NCI-H748 (cell line): ENCODE measurements at regions not wholly inside any gene's neighbourhood (a gene's known extent, or its start where the extent isn't known, plus 50 kb on each side); places are given as distances from the start of the nearest gene placed in this dataset.
"Not testable (repeated sequence)": the region's sequence is repeated elsewhere in the genome, so short reads cannot be mapped to it uniquely, and the experiment has no call there.

Experiments used
- DNase-seq: peaks from one replicate; lab custom pipeline; 2025; ENCODE audit not compliant: unreplicated experiment; lab: John Stamatoyannopoulos, UW

DNA sequence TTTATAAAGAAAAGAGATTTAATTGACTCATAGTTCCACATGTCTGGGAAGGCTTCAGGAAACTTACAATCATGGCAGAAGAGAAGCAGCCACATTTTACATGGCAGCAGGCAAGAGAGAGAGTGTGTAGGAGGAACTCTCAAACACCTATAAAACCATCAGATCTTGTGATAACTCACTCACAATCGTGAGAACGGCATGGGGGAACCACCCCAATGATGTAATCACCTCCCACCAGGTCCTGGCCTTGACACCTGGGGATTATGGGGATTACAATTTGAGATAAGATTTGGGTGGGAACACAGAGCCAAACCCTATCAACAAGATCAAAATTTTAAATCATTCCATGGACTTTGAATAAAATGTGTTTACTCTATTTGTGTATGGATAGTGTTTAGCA is 575.6 kb downstream of the ADCYAP1 start:
- DNase-seq, result peak; percentile 32

DNA sequence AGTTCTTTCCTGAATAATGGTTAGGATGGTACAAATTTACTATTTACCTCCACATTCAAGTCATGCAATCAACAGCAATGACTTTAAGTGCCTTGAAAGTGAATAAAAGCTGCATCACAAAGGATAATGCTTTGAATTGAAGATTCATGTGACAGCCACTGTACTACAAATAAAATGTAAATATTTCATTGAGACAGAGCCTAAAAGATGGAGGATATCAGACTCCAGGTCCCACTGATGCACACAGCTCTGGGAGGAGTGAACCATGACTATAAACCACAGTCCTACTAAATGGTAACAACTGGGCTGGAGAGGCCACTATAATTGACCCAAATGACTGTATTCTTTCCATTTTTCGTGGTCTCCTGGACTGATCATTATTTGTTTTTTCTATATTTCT is 576.9 kb downstream of the ADCYAP1 start:
- no peak for DNase-seq

DNA sequence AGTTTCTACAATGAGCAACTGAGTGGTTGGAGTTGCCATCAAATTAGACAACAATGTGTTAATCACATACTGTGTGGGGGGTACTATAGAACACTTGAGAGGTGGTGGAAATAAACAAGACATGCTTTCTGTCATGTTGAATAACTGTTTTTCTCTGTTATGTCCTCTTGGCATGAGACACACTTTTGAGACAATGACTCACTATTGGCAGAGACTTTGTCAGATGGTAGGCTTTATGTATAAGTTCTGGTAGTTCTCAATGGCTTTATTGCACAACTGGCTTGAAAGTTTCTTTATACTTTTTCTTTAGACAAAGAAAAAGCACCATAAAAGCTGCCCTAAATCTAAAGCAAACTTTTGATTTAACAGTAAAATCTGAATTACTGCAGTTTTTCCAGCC is 578.7 kb downstream of the ADCYAP1 start:
- no peak for DNase-seq

DNA sequence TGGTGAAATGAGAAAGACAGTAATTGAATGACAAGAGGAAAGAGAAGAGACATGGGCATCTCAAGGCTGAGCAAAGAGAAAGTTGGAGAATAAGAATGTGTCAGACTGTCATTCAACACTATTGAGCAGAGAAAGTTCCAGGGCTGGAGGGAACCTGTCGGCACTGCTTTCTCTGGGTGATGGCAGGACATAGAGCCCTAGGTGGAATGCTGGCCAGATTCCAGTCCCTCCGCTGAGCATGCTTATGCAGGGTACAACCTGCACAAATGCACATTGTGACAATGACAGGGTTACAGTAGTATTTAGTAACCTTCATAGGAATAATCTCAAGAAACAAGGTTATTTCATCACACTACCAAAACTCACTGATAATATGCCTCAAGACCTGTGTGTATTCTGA is 582.8 kb downstream of the ADCYAP1 start:
- no peak for DNase-seq

DNA sequence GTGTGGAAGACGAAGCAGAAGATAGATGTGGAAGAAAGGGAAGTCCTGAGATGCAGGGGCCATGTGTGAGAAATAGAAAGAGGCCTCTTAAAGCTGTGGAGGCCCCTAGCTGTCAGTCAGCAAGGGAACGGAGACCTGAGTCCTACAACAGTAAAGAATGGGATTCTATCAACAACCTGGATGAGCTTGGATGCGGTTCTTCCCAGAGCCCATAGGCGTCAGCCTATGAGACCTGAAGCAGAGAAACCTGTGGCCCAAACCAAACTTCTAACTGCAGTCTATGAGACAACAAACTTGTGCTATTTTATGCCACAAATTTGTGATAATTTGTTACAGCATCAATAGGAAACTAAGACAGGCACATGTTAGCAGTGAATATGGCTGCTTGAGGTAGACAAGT is 583.7 kb downstream of the ADCYAP1 start:
- no peak for DNase-seq

DNA sequence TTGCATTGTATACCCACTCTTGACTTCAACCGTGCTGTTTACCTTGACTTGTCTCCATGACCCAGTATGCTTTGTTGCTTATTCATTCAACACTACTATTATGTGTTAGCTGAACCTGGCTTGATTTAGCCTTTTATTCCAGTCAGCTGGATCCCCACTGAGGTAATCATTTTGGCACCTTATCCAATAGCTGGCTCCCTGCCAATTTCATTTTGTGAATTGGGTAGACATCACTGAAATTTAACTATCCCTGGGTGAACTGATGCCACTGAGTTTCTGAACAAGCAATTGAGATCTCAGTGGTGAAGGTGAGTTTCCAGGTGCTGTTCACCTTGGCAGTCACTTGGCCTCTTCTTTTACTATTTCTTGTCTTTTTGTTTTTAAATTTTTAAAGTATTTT is 584.3 kb downstream of the ADCYAP1 start:
- peak; percentile 97 for DNase-seq

DNA sequence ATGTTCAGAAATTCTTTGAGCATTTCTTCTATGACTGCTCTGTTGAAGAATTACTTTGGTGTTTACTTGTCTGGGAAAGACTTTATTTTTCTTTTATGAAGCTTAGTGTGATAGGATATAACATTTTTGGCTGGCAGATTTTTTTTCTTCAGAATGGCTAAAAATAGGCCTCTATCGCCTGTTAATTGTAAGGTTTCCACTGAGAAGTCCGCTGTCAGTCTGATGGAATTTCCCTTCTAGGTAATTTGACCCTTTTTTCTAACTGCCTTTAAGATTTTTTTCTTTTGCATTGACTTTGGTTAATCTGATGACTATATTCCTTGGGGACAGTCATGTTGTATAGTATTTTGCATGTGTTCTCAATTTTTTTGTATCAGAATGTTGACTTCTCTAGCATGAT is 590.7 kb downstream of the ADCYAP1 start:
- DNase-seq, result no peak

DNA sequence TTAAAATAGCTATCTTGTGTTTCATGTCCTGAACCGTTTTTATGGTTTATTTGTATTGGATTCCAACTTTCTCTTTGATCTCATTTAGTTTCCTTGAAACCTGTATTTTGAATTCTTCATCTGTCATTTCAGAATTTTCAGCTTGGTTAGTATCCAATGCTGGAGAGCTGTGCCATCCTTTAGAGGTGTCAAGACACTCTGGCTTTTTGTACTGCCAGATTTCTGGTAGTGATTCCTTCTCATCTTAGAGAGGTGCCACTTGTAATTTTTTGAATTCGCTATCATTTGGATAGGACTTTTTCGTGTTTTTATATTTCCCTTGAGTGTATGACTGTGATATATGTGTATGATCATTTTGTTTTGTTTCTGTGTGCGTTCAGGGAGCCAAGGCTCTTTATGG is 591.4 kb downstream of the ADCYAP1 start:
- DNase-seq, result no peak

DNA sequence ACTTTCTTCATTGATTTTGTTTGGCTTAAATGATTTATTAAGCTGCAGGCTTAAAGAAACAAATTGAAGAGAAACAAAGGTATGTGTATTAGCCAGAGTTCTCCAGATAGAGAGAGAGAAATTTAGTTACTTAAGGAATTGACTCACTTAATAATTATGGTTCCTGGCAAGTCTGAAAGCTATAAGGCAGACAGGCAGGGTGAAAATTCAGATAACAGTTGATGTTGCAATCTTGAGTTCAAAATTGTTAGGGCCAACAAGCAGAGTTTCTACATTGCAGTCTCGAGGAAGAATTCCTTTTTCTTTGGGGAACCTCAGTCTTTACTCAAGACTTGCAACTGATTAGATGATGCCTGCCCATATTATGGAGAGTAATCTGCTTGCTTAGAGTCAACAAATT is 593.5 kb downstream of the ADCYAP1 start:
- no peak for DNase-seq

DNA sequence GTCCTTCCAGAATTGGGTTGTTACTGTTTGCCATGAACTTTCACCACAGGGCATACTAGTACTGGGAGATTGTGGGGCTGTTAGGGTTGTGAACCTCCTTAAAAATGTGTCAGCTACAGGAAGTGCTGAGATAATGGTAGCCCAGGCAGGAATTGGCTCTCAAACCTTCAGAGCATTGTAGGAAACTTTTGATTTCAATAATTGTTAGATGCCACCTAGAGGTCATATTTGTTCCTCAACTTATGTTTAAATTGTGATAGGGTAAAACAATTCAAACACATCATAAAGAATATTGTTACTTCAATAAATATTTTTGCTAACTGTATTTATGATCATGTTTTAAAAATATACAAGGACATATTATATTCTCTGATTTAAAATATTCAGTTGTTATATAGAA is 594.6 kb downstream of the ADCYAP1 start:
- peak; percentile 42 for DNase-seq

DNA sequence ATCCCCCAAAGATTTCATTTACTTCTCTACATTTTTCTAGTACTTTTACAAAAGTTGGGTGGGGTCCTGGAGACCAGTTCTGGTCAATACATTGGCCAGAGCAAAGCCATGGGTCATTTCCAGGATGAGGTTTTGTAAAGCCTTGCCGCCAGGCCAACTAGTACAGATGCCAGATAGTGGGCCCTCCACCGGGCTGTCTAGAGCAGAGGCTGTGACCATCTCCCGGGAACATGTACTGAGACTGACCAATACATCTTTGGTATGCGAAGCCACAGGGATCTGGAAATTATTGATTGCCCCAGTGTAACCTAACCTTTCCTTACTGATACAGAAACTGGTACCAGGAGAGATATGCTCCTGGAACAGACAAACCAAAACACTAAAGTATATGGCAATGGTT is 599.2 kb downstream of the ADCYAP1 start:
- no peak for DNase-seq

DNA sequence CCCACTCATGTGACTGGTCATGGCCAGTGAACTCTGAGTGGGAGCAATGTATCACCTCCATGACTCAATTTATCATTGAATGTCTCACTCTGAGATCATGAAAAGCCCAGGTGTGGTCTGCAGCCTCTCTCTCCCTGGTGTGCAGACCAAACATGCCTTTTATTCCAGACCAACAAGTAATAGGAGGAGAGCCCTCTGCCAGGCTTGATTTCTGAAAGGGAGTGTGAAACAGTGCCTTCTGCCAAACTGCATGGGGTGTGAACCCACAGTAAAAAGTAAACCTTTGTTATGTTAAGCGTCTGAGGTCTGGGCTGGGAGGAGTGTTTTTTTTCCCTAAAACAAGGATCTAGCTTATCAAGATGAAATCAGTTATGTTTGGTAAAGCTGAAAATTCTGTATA is 601.2 kb downstream of the ADCYAP1 start:
- peak; percentile 46 for DNase-seq

DNA sequence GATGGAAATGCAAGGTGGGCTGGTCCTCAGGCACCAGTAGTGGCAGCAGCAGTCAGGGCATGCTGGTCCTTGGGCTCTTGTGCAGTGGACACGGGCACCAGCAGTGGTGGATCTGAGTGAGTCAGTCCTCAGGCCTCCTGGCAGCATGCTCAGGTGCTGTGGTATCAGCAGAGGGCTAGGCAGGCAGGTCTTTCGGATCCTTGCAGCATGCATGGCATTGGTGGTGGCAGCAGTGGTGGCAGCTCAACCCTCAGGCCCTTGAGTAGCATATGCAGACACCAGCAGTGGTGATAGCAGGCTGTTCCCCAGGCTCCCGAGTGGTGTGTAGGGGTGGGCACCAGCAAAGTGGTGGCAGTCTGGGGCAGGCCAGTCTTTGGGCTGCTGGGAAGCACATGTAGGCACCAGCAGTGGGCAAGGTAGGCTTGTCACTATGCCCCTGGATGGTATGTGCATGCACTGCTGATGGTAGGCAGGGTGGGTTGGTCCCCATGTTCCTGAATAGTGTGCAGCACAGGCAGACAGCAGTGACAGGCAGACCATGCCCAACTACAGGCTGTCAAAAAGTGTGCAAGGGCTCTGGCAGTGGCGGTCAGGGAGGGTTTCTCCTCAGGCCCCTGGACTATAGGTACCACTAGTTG is 606.0 kb downstream of the ADCYAP1 start:
- DNase-seq, result no peak

DNA sequence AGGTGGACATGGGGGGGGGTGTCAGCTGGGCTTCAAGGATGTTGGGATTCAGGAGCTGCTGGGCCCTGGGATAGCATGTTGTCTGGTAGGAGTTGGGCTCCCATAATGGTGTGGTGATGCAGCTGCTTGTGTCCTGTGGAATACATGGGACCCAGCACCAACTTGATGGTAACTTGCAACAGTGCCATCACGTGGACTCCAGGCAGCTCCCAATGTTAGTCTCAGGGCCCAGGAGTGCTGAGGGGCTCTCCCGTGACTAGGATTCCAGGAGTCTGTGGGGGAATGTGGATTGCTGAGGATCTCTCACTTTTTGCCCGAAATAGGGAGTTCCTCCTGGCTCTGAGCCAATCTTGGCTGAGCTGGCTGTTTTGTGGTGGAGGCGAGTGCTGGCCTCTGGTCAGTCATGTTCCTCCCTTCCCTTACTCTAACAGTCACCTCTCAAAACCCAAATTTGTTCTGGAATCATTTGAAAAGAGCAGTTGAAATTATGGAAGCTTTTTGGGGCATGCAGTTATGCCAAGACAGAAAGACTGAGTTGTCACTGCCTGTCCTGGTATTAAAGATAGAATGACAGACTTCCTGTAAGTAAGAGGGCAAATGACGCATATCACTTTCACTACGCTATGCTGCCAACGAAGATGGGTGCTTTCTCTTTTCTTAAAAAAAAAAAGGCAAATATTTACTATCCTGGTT is 607.1 kb downstream of the ADCYAP1 start:
- no peak for DNase-seq

DNA sequence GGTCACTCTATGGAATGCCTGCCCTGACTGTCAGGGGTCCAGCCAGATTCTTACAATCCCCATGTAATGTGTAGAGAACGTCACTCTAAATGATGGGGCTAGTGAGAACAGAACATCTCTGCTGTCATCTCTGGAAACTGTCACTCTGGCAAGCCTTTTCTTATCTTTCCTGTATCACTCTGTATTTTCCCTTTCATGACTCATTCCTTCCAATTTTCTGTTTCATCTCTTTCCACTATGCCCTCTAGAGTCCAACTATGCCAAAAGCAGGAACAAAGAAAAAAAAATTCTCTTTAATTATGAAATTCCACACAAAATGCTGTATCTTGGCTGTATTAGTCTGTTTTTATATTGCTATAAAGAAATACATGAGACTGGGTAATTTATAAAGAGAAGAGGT is 608.8 kb downstream of the ADCYAP1 start:
- no peak for DNase-seq

DNA sequence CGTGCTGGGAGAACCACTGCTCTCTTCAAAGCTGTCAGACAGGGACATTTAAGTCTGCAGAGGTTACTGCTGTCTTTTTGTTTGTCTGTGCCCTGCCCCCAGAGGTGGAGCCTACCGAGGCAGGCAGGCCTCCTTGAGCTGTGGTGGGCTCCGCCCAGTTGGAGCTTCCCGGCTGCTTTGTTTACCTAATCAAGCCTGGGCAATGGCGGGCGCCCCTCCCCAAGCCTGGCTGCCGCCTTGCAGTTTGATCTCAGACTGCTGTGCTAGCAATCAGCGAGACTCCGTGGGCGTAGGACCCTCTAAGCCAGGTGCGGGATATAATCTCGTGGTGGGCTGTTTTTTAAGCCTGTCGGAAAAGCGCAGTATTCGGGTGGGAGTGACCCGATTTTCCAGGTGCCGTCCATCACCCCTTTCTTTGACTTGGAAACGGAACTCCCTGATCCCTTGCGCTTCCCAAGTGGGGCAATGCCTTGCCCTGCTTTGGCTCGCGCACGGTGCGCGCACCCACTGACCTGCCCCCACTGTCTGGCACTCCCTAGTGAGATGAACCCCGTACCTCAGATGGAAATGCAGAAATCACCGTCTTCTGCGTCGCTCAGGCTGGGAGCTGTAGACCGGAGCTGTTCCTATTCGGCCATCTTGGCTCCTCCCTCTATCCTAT is 617.0 kb downstream of the ADCYAP1 start:
- DNase-seq, result not testable (repeated sequence)

DNA sequence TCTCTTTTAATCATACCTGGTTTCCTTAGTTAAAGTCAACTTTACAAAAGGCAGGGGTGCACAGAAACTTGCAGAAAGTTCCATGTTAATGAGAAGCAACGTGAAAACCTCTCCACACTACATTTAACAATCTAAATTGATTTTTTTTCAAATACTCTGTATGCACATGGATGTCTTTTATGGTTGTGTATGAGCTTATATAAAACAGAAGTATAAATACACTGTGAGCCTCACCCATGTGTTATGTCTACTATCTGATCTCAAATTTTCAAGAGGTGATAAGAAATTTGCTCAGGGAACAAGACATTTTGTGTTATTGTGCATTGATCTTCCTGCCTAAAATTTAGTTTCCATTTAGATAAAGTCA is 617.6 kb downstream of the ADCYAP1 start:
- DNase-seq, result peak; percentile 62

DNA sequence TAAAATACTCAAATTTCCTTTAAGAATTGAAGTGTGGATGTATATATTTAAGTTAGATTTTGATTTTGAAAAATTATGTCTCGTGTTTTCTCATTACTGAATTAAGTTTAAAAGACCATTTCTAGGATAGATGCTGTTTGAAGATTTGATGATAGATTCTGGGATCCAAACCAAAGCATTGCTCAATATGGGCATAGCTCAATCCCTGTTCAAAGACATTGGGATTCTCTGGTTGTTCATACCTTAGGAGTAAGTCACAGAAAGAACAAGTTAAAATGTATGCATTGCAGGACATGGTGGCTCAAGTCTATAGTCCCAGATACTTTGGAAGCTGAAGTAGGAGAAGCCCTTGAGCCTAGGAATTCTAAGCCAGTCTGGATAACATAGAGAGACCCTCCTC is 622.3 kb downstream of the ADCYAP1 start:
- no peak for DNase-seq

DNA sequence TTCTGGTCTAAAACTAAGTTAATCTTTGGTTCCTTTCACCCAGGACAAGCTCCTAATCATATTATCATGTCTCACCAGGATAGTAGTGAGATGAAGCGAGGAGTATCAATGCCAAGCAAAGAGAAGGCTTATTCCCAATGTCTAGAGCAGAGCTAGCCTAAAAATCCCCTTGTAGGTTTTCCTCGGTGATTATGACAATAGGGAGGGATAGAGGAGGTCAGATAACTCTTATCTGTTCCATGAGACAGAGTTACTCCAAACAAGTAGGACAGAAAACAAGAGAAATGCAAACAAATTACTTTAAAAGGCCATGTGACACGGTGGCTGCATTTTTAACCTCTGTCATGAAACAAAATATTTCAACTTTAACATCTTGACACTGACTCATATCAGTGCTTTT is 623.1 kb downstream of the ADCYAP1 start:
- DNase-seq, result no peak

DNA sequence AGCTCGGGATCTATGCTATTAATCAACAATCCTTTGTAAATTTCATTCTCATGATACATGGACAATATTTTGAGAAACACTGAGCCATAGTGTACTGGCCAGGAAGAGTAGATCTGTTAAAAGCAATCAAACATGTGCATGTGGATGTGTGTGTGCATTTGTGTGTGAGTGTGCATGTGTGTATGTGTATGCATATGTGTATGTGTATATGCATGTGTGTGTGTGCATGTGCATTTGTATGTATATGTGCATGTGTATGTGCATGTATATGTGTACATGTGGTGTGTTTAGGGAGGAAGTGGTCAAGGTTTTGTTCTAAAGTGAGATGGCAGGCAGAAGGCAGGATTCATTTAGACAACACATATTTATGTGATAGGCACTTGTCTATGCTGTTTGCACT is 623.8 kb downstream of the ADCYAP1 start:
- no peak for DNase-seq

DNA sequence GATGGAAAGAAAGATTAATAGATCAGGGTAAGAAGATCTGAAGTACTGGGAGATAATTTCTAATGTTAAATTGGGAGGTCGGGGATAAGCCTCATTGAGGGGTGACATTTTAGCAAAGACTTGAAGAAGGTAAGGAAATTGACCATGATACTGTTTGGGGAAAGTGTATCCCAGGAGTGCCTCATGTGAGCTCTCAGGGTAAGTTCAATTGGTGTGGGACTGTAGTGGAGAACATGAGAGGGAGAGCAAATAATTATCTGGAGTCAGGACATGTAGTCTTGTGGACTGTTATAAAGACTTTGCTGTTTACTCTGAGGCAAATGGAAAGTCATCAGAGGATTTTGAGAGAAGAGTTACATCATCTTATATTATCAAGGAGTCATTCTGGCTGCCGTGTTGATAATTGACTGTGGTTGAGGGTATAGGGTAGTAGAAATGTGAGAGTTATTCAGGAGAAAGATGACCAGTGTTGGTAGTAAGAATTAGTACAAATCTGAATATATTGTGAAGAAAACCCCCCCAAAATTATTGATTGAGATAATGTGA is 624.4 kb downstream of the ADCYAP1 start:
- no peak for DNase-seq

DNA sequence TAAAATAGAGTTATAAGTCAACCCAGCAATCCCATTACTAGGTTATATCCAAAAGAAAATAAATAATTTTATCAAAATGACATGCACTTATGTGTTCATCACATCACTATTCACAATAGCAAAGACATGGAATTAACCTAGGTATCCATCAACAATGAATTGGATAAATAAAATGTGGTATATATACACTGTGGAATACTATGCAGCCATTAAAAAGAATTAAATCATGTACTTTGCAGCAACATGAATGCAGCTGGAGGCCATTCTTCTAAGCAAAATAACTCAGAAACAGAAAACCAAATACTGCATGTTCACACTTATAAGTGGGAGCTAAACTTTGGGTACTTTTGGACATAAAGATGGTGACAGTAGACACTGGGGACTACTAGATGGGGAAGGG is 626.0 kb downstream of the ADCYAP1 start:
- DNase-seq, result no peak
